CD4-positive, alpha-beta T cell (primary cell): ENCODE measurements at regions not wholly inside any gene's neighbourhood (a gene's known extent, or its start where the extent isn't known, plus 50 kb on each side); places are given as distances from the start of the nearest gene placed in this dataset.
A peak's percentile ranks its signal among the peaks of the same experiment; 100 is the strongest.

Experiments used
- ATAC-seq: fragments of 200-7000 bp; cut with Tn5 transposase; one replicate; pipeline ENCODE4 v1.10.0; 2022; ENCODE audit warnings: mild to moderate bottlenecking; ENCODE audit not compliant: poor library complexity
- CTCF ChIA-PET: fragments of 350-600 bp; sonication (Branson Sonifier 250); formaldehyde crosslinking; loops from one replicate; lab custom pipeline; 2021; ENCODE audit warnings: antibody characterized with exemption, inconsistent platforms; lab: Charles Lee
- POLR2A ChIA-PET: fragments of 350-600 bp; sonication (Branson Sonifier 250); formaldehyde crosslinking; loops from one replicate; lab custom pipeline; 2021; ENCODE audit warnings: antibody characterized with exemption, inconsistent platforms; lab: Charles Lee
- DNase-seq, 14 experiments: peaks; one replicate each; pipeline ENCODE4 v3.0.0-alpha.2; 2013 to 2020; ENCODE audit warnings: mixed read lengths in 2 of 14
- H3K27ac ChIP-seq, 2 donors: one replicate each; pipeline versions ENCODE4 v1.5.1 to v1.7.0; 2013; ENCODE audit warnings: low read length in 2 of 2, low read depth in 1 of 2, mild to moderate bottlenecking in 1 of 2
- H3K27me3 ChIP-seq, 2 experiments: 1 replicate in 1 of 2; 2 replicates in 1 of 2; pipeline versions ENCODE4 v1.6.1 to v1.7.0; 2013; ENCODE audit warnings: low read length in 2 of 2, control low read depth in 1 of 2, mild to moderate bottlenecking in 1 of 2, moderate library complexity in 1 of 2; ENCODE audit not compliant: insufficient read depth in 2 of 2, control insufficient read depth in 1 of 2
- H3K36me3 ChIP-seq: one replicate; pipeline ENCODE4 v1.6.1; 2013; ENCODE audit warnings: low read length, control low read depth; ENCODE audit not compliant: insufficient read depth
- H3K4me1 ChIP-seq: one replicate; pipeline ENCODE4 v1.6.1; 2013; ENCODE audit warnings: low read length, control low read depth; ENCODE audit not compliant: insufficient read depth
- H3K4me3 ChIP-seq: one replicate; pipeline ENCODE4 v1.5.1; 2013; ENCODE audit warnings: mild to moderate bottlenecking, low read length, moderate library complexity
- H3K9me3 ChIP-seq, 2 experiments: 1 replicate in 1 of 2; 2 replicates in 1 of 2; pipeline versions ENCODE4 v1.6.1 to v1.7.0; 2013; ENCODE audit warnings: low read length in 2 of 2, mild to moderate bottlenecking in 2 of 2, control low read depth in 1 of 2, moderate library complexity in 1 of 2; ENCODE audit not compliant: control insufficient read depth in 1 of 2, insufficient read depth in 1 of 2
- H3K27ac Mint-ChIP-seq: one replicate; pipeline ENCODE4 v1.8.0; 2020; ENCODE audit warnings: mixed read lengths
- H3K27me3 Mint-ChIP-seq: one replicate; pipeline ENCODE4 v1.8.0; 2021; ENCODE audit warnings: mixed read lengths
- H3K36me3 Mint-ChIP-seq: one replicate; pipeline ENCODE4 v1.8.0; 2021; ENCODE audit warnings: low read depth, mixed read lengths
- H3K4me1 Mint-ChIP-seq: one replicate; pipeline ENCODE4 v1.8.0; 2021; ENCODE audit warnings: low read depth, mixed read lengths
- H3K4me3 Mint-ChIP-seq: one replicate; pipeline ENCODE4 v1.8.0; 2020; ENCODE audit warnings: mild to moderate bottlenecking, mixed read lengths
- H3K9me3 Mint-ChIP-seq: one replicate; pipeline ENCODE4 v1.8.0; 2020; ENCODE audit warnings: mixed read lengths
- CTCF ChIP-seq: fragments of 200-600 bp; IDR thresholded peaks from one replicate; pipeline ENCODE4 v1.8.0; 2022; ENCODE audit warnings: antibody characterized with exemption, mild to moderate bottlenecking
- intact Hi-C, 2 experiments: fragments of 100-400 bp; cut with DNase I in 1 of 2; cut with micrococcal nuclease in 1 of 2; formaldehyde crosslinking; loops; one replicate each; pipeline versions ENCODE4 v1.15.1 to v1.9.0; 2023 to 2025; cut with DNase I, micrococcal nuclease

- intact Hi-C loops = no loop called here
- ATAC-seq (no peak), DNase-seq (no peak)
- ChIA-PET POLR2A (no interaction called here), CTCF (no interaction called here)
- no peaks in the 10 kb centered on the region for H3K36me3 ChIP-seq
- no peak overlapping the region for H3K27ac ChIP-seq
- no peak for TF ChIP-seq CTCF
- Mint-ChIP-seq H3K4me1 (peaks cover 41% of the 10 kb centered on the region), H3K9me3 (no peaks in the 10 kb centered on the region), H3K27me3 (no peaks in the 10 kb centered on the region), H3K4me3 (peak overlapping the region; percentile 26), H3K27ac (peak overlapping the region; percentile 37), H3K36me3 (no peaks in the 10 kb centered on the region)
- no peak overlapping the region for H3K4me3 ChIP-seq
- H3K4me1 ChIP-seq = peaks cover 19% of the 10 kb centered on the region
- no peaks in the 10 kb centered on the region for H3K27me3 ChIP-seq
- no peaks in the 10 kb centered on the region for H3K9me3 ChIP-seq
These were observed 314.8 kb downstream of the SNAPC1 start for GRCh38 chr14:62076825-62077605.

GRCh38 chr14:62077676-62078261 lies 315.5 kb downstream of the SNAPC1 start:
- H3K27ac ChIP-seq = no peak overlapping the region
- ATAC-seq (peak; percentile 80), DNase-seq (peak in 6 of 14 experiments; percentile 6 to 61 (median 28))
- H3K4me1 ChIP-seq = peaks cover 20% of the 10 kb centered on the region
- peak overlapping the region; percentile 37 for H3K27ac Mint-ChIP-seq
- no peaks in the 10 kb centered on the region for H3K36me3 Mint-ChIP-seq
- no peaks in the 10 kb centered on the region for H3K9me3 ChIP-seq
- H3K36me3 ChIP-seq = no peaks in the 10 kb centered on the region
- no peak for TF ChIP-seq CTCF
- ChIA-PET POLR2A (no interaction called here), CTCF (no interaction called here)
- H3K27me3 Mint-ChIP-seq = no peaks in the 10 kb centered on the region
- H3K4me3 ChIP-seq = no peak overlapping the region
- intact Hi-C loops = no loop called here
- peaks cover 48% of the 10 kb centered on the region for H3K4me1 Mint-ChIP-seq
- no peaks in the 10 kb centered on the region for H3K9me3 Mint-ChIP-seq
- H3K27me3 ChIP-seq = no peaks in the 10 kb centered on the region
- peak overlapping the region; percentile 30 for H3K4me3 Mint-ChIP-seq

- Histone ChIP-seq H3K27me3 (no peaks in the 10 kb centered on the region), H3K27ac (no peak overlapping the region), H3K4me3 (no peak overlapping the region), H3K9me3 (no peaks in the 10 kb centered on the region), H3K4me1 (peaks cover 20% of the 10 kb centered on the region), H3K36me3 (no peaks in the 10 kb centered on the region)
- no peaks in the 10 kb centered on the region for H3K36me3 Mint-ChIP-seq
- ATAC-seq (no peak), DNase-seq (no peak)
- no peak for TF ChIP-seq CTCF
- ChIA-PET POLR2A (no interaction called here), CTCF (interaction anchor here (1.1 kb wide), 1 partner anchor 11 kb away, joined by 3 read pairs; no protein-coding TSS in a partner anchor)
- H3K4me1 Mint-ChIP-seq = peaks cover 48% of the 10 kb centered on the region
- H3K4me3 Mint-ChIP-seq = no peak overlapping the region
- intact Hi-C loops = no loop called here
- no peak overlapping the region for H3K27ac Mint-ChIP-seq
- no peaks in the 10 kb centered on the region for H3K9me3 Mint-ChIP-seq
- H3K27me3 Mint-ChIP-seq = no peaks in the 10 kb centered on the region
These were observed 316.8 kb downstream of the SNAPC1 start for GRCh38 chr14:62079038-62079437.
